Tibial nerve (tissue), 4 donors: ENCODE measurements at regions not wholly inside any gene's neighbourhood (a gene's known extent, or its start where the extent isn't known, plus 50 kb on each side); places are given as distances from the start of the nearest gene placed in this dataset.

Experiments used
- DNase-seq, 2 donors: peaks; one replicate each; pipeline ENCODE4 v3.0.0-alpha.2; 2019; ENCODE audit warnings: low spot score in 2 of 2
- H3K27ac ChIP-seq, 4 donors: fragments of 200-600 bp; sonication (generic) in 3 of 4; one replicate each; pipeline ENCODE4 v1.5.1; 2017 to 2019; ENCODE audit warnings: mild to moderate bottlenecking in 1 of 4
- H3K27me3 ChIP-seq, 2 donors: fragments of 200-600 bp; sonication (generic) in 1 of 2; one replicate each; pipeline versions ENCODE4 v1.5.1 to v1.6.0; 2017 to 2019
- H3K36me3 ChIP-seq, 3 donors: fragments of 200-600 bp; sonication (generic); one replicate each; pipeline ENCODE4 v1.5.1; 2018 to 2019
- H3K4me1 ChIP-seq, 4 donors: fragments of 200-600 bp; sonication (generic) in 3 of 4; one replicate each; pipeline ENCODE4 v1.5.1; 2017 to 2019
- H3K4me3 ChIP-seq, 4 donors: fragments of 200-600 bp; sonication (generic) in 3 of 4; one replicate each; pipeline ENCODE4 v1.5.1; 2017 to 2019; ENCODE audit warnings: mild to moderate bottlenecking in 1 of 4, moderate library complexity in 1 of 4
- H3K9me3 ChIP-seq, 4 donors: fragments of 200-600 bp; sonication (generic) in 3 of 4; one replicate each; pipeline ENCODE4 v1.5.1; 2017 to 2019
- EP300 ChIP-seq, 2 donors: sonication (generic); formaldehyde crosslinking; IDR thresholded peaks; one replicate each; pipeline ENCODE4 v1.6.1; 2017; ENCODE audit warnings: antibody characterized with exemption in 2 of 2, mild to moderate bottlenecking in 1 of 2
- POLR2A ChIP-seq, 2 donors: fragments of 450-650 bp; IDR thresholded peaks; one replicate each; pipeline ENCODE4 v1.6.1; 2017; ENCODE audit warnings: antibody characterized with exemption in 2 of 2, mild to moderate bottlenecking in 2 of 2, moderate library complexity in 2 of 2
- WGBS, 2 donors: methylation state at CpG; one replicate each; pipeline ENCODE4 v1.1.5; 2018; 5-methylcytosine and 5-hydroxymethylcytosine counted together
- TF ChIP-seq, protein P1 (sequence below), 5 experiments: fragments of 200-600 bp in 3 of 5; fragments of 450-650 bp in 2 of 5; sonication (generic) in 3 of 5; IDR thresholded peaks; one replicate each; pipeline ENCODE4 v1.5.1; 2016 to 2019; ENCODE audit warnings: antibody characterized with exemption in 5 of 5, mild to moderate bottlenecking in 3 of 5, moderate library complexity in 2 of 5

DNA sequence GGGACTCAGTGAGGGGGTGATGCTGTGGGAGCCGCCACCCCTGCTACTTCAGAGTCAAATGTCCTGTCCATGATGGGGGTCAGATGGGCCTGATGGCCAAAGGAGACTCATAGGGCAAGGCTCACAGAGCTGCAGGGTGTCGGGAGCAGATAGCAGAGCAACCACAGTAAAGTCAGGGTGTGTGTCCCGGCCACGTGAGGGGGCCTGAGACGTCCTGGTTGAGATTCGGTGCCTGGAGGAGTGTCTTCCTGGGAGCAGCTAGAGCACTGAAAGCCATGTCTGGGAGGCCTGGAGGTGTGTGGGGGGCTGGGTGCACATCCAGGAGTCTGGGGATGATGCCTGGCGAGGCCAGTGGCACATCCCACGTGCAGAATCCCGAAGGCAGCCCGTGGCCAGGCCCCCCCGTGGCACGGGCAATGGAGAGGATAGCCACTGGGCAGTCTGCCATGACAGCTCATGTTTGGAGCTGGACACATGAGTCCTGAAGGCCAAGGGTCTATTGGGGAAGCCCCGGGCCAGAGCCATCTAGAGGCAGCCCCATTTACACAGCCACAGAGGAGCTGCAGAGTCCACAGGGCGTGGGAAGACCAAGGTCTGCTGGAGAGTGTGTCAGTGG, 308.0 kb upstream of the SFSWAP start:
- H3K27ac ChIP-seq = no peak overlapping the region

GRCh38 chr12:131403676-131404075, 307.2 kb upstream of the SFSWAP start:
- Histone ChIP-seq H3K27me3 (no peaks in the 10 kb centered on the region), H3K36me3 (no peaks in the 10 kb centered on the region), H3K27ac (no peak overlapping the region), H3K9me3 (no peaks in the 10 kb centered on the region), H3K4me1 (no peaks in the 10 kb centered on the region), H3K4me3 (no peak overlapping the region)
- no peak for DNase-seq
- 68 to 81% methylated on average over 3 to 6 of the region's 6 CpGs for WGBS, 2 donors
- TF ChIP-seq EP300 (IDR thresholded peaks at IDR 0.05) (no peak), POLR2A (IDR thresholded peaks at IDR 0.05) (no peak)
- TF ChIP-seq, protein P1, sequence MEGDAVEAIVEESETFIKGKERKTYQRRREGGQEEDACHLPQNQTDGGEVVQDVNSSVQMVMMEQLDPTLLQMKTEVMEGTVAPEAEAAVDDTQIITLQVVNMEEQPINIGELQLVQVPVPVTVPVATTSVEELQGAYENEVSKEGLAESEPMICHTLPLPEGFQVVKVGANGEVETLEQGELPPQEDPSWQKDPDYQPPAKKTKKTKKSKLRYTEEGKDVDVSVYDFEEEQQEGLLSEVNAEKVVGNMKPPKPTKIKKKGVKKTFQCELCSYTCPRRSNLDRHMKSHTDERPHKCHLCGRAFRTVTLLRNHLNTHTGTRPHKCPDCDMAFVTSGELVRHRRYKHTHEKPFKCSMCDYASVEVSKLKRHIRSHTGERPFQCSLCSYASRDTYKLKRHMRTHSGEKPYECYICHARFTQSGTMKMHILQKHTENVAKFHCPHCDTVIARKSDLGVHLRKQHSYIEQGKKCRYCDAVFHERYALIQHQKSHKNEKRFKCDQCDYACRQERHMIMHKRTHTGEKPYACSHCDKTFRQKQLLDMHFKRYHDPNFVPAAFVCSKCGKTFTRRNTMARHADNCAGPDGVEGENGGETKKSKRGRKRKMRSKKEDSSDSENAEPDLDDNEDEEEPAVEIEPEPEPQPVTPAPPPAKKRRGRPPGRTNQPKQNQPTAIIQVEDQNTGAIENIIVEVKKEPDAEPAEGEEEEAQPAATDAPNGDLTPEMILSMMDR (IDR thresholded peaks at IDR 0.05) = no peak

More for the DNA sequence above, 308.0 kb upstream of the SFSWAP start:
- H3K36me3 ChIP-seq = no peaks in the 10 kb centered on the region
- H3K9me3 ChIP-seq = peaks cover 0 to under 1% (median 0%) of the 10 kb centered on the region in 4 donors
- no peak for TF ChIP-seq POLR2A (IDR thresholded peaks at IDR 0.05)
- TF ChIP-seq, protein P1 (IDR thresholded peaks at IDR 0.05) = no peak
- no peak for TF ChIP-seq EP300 (IDR thresholded peaks at IDR 0.05)
- no peaks in the 10 kb centered on the region for H3K4me1 ChIP-seq
- no peaks in the 10 kb centered on the region for H3K27me3 ChIP-seq
- WGBS, 2 donors = 78 to 96% methylated on average over 11 to 12 of the region's 14 CpGs
- DNase-seq = no peak
- H3K4me3 ChIP-seq = no peak overlapping the region

DNA sequence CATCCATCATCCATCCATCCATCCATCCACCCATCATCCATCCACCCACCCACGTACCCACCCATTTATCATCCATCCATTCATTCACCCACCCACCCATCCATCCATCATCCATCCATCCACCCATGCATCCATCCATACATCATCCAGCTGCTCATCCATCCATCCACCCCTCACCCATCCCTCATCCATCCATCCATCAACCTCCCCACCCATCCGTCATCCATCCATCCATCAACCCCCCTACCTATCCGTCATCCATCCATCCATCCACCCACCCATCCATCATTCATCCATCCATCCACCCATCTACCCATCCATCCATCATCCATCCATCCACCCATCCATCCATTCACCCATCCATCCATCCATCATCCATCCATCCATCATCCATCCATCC, 306.2 kb upstream of the SFSWAP start:
- H3K27me3 ChIP-seq = no peaks in the 10 kb centered on the region
- H3K9me3 ChIP-seq = no peaks in the 10 kb centered on the region
- H3K4me3 ChIP-seq = no peak overlapping the region
- 88 to 91% methylated on average over 3 of the region's 3 CpGs for WGBS, 2 donors
- TF ChIP-seq POLR2A (IDR thresholded peaks at IDR 0.05) = no peak
- no peak for TF ChIP-seq EP300 (IDR thresholded peaks at IDR 0.05)
- TF ChIP-seq, protein P1 (IDR thresholded peaks at IDR 0.05) = no peak
- H3K36me3 ChIP-seq = no peaks in the 10 kb centered on the region
- no peak for DNase-seq
- H3K4me1 ChIP-seq = no peaks in the 10 kb centered on the region
- H3K27ac ChIP-seq = no peak overlapping the region

- Histone ChIP-seq H3K4me3 (no peak overlapping the region), H3K9me3 (no peaks in the 10 kb centered on the region), H3K36me3 (no peaks in the 10 kb centered on the region), H3K4me1 (no peaks in the 10 kb centered on the region), H3K27ac (no peak overlapping the region), H3K27me3 (no peaks in the 10 kb centered on the region)
- no peak for TF ChIP-seq POLR2A (IDR thresholded peaks at IDR 0.05)
- no peak for TF ChIP-seq EP300 (IDR thresholded peaks at IDR 0.05)
- TF ChIP-seq, protein P1 (IDR thresholded peaks at IDR 0.05) = no peak
- 64 to 69% methylated on average over 13 to 15 of the region's 15 CpGs for WGBS, 2 donors
- DNase-seq = no peak
Measured at GRCh38 chr12:131407221-131408035, 303.5 kb upstream of the SFSWAP start.

DNA sequence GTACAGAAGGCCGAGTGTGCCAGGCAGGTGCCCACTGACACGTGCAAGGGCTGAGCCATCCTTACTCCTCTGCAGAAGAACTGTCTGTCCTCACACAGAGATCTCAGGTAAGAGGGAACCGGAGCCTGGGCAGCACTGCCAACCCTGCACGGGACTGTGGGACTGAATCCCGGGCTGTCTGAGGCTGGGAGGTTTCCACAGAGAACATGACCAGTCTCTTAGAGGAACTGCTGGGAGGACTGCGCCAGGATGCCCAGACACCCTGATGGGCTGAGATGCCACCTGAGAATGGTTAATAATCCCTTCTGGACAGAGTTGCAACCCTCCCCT, 302.9 kb upstream of the SFSWAP start:
- H3K4me3 ChIP-seq = no peak overlapping the region
- 85 to 88% methylated on average over 5 to 6 of the region's 6 CpGs for WGBS, 2 donors
- no peaks in the 10 kb centered on the region for H3K4me1 ChIP-seq
- no peak for DNase-seq
- no peaks in the 10 kb centered on the region for H3K27me3 ChIP-seq
- TF ChIP-seq POLR2A (IDR thresholded peaks at IDR 0.05) (no peak), EP300 (IDR thresholded peaks at IDR 0.05) (no peak)
- TF ChIP-seq, protein P1 (IDR thresholded peaks at IDR 0.05) = no peak
- no peaks in the 10 kb centered on the region for H3K36me3 ChIP-seq
- H3K9me3 ChIP-seq = no peaks in the 10 kb centered on the region
- H3K27ac ChIP-seq = no peak overlapping the region
